ENCODE measurements at regions not wholly inside any gene's neighbourhood (a gene's known extent, or its start where the extent isn't known, plus 50 kb on each side); places are given as distances from the start of the nearest gene placed in this dataset.
"Not testable (repeated sequence)": the region's sequence is repeated elsewhere in the genome, so short reads cannot be mapped to it uniquely, and the experiment has no call there.

DNA sequence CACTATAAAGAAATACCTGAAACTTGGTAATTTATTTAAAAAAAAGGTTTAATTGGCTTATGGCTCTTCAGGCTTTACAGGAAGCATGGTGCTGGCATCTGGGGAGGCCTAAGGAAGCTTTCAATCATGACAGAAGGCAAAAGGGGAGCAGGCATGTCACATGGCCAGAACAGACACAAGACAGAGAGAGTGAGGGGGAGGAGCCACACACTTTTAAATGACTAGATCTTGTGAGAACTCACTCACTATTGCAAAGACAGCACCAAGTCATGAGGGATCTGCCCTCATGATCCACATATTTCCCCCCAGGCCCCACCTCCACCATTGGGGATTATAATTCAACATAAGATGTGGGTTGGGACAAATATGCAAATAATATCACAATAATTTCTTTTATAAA is 355.6 kb downstream of the DAD1 start:
- DNase-seq, result no peak

- no peak for DNase-seq
Measured at GRCh38 chr14:22232933-22233332, 356.1 kb downstream of the DAD1 start.

- no peak for DNase-seq
Measured at GRCh38 chr14:22232486-22232885, 356.5 kb downstream of the DAD1 start.

- no peak for DNase-seq
Measured at GRCh38 chr14:22231018-22231417, 358.0 kb downstream of the DAD1 start.

DNA sequence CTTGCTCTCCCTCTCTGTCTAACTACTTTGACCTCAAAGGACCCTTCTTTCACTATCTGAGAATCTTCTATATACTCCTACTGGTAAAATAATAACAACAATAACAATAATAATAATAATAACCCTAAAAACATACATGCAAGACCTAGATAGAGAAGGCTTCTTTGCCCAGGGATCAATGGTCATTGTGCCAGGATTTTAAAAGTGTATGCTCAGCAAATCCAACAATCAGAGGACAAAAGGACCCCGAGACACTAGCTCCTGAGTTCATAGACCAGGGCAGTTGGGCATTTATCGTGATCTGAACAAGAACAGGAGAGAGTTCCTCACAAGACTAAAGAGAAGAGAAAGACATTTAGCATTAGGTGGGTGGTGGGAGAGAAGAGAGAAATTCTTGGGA is 358.5 kb downstream of the DAD1 start:
- no peak for DNase-seq

DNA sequence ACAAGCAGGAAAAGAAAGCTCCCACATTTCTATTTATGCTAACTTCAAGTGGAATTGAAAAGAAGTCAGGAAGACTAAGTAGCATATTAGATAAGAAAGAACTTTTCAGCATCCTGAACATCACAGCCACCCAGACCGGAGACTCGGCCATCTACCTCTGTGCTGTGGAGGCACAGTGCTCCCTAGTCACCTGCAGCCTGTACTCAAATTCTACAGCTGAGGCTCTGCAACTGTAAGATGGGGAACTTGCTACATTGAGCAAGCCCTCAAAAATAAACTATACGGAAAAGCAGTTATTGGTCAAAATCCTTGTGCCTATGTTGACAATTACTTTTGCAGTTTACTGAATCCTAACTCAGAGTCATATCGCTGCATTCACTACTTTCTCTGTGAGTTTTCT is 361.9 kb downstream of the DAD1 start:
- no peak for DNase-seq

GRCh38 chr14:22226381-22226780 is 362.6 kb downstream of the DAD1 start:
- no peak for DNase-seq

GRCh38 chr14:22225516-22226140 is 363.4 kb downstream of the DAD1 start:
- no peak for DNase-seq

GRCh38 chr14:22221508-22221907 is 367.5 kb downstream of the DAD1 start:
- DNase-seq, result peak; percentile 9

GRCh38 chr14:22220427-22220826 is 368.6 kb downstream of the DAD1 start:
- DNase-seq, result no peak

DNA sequence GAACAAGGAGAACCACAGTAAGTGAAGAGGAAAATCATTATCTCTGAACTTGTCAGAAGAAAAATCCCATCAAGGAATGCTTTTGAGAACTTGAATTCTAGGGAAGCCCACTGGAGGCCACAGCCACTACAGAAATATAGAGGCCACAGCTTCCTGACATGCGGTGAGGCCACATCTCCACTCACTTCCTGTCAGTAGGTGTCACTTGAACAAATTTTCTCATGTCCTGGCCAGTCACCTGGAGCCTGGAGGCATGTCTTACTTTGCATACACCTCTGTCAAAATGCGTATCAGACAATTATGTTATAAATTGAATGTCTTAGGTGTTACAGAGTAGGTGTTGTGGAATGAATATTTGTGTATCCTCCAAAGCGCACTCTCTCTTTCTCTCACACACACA is 370.3 kb downstream of the DAD1 start:
- DNase-seq, result no peak

- no peak for DNase-seq
Measured at GRCh38 chr14:22213120-22213519, 375.9 kb downstream of the DAD1 start.

- DNase-seq, result no peak
Measured at GRCh38 chr14:22210906-22211305, 378.1 kb downstream of the DAD1 start.

DNA sequence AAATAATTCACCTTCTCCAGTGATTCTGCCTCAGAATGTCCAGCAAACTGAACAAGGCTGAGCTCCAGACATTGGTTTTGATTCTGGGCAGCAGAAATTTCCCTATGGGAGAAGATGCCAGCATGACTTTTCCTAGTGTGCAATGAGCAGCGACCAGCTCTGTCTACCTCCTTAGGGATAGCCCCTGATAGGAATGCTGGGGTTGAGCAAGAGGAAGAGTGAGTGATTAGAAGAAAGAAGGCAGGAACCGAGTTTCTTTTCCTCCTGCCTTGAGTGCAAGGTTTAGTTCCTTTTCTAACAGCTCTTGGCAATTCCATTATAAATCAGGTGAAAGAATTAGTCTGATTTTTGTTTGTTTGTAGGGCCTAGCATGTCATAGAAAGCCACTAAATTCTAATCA is 379.0 kb downstream of the DAD1 start:
- DNase-seq, result no peak

DNA sequence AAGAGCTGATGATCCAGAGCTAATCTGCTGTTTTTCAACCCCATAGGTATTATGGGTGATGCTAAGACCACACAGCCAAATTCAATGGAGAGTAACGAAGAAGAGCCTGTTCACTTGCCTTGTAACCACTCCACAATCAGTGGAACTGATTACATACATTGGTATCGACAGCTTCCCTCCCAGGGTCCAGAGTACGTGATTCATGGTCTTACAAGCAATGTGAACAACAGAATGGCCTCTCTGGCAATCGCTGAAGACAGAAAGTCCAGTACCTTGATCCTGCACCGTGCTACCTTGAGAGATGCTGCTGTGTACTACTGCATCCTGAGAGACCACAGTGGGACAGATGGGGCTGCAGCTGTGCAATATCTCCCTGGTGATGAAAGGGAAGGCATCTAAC is 386.0 kb downstream of the DAD1 start:
- no peak for DNase-seq

GRCh38 chr14:22202313-22202712 is 386.7 kb downstream of the DAD1 start:
- no peak for DNase-seq

- DNase-seq, result peak; percentile 62
Measured at GRCh38 chr14:22200977-22201605, 387.9 kb downstream of the DAD1 start.

- not testable (repeated sequence) for DNase-seq
Measured at GRCh38 chr14:22200131-22200530, 388.9 kb downstream of the DAD1 start.

DNA sequence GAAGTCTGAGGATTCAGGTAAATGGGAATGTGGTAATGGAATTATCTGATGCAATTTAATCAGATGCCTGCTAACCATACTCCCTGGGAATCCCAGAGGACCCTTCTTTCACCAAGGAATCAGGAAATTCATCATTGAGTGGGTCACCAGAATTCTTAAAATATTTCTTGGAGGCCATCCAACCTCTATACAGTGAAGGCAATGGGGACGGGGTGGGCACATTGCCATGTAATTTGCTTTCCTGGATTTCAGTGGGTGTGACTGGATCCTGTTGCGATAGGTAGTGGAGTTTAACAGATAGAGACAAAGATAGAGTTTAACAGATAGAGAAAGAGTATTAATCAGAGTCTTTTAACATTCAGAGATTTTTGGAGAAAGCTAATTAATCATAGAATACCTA is 394.4 kb downstream of the DAD1 start:
- DNase-seq, result no peak

DNA sequence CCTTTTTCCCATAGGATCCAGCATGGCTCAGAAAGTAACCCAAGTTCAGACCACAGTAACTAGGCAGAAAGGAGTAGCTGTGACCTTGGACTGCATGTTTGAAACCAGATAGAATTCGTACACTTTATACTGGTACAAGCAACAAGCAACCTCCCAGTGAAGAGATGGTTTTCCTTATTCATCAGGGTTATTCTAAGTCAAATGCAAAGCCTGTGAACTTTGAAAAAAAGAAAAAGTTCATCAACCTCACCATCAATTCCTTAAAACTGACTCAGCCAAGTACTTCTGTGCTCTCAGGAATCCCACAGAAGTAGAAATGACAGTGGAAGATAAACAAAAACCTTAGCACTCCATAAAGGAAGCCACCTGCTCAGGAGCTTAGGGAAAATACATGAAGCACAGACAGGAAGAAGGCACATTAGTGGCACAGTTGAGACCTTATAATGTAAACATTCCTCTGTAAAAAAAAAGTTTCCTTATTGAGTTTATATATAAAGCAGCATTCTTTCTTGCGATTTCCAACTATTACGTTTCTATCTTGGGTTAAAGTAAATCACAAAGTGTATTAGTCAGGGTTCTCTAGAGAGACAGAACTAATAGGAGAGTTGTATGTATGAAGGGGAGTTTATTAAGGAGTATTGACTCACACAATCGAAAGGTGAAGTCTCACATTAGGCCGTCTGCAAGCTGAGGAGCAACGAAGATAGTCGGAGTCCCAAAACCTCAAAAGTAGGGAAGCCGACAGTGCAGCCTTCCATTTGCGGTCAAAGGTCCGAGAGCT is 398.4 kb downstream of the DAD1 start:
- no peak for DNase-seq

DNA sequence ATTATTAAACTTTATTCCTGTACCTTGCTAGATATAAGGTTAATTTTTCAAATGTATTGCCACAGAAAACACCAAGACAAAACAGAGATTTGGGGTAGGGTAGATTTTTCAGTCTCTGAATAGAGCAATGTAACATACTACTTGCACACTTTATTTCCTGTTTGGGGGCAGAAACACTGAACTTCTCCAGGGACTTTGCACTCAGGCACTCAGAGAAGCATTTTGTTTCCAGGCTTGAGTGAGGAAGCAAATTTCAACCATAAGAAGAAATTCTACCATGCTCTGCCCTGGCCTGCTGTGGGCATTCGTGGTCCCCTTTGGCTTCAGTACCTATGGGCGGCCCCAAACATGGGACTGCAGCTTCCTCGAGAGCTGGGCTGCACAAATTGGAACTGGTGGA is 399.1 kb downstream of the DAD1 start:
- no peak for DNase-seq

DNA sequence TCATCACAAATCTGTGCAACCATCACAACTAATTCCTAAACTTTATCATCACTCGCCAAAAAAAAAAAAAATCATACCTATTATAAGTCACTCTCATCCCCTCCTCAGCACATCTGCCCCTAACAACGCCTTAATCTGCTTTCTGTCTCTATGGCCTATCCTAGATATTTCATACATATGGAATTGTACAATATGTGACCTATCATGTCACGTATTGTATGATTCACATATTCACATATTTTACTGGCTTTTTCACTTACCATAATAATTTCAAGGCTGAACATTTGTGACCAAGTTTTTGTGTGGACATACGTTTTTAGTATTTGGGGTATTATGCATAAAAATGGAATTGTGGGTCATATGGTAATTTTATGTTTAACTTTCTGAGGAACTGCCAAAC is 400.7 kb downstream of the DAD1 start:
- DNase-seq, result no peak

DNA sequence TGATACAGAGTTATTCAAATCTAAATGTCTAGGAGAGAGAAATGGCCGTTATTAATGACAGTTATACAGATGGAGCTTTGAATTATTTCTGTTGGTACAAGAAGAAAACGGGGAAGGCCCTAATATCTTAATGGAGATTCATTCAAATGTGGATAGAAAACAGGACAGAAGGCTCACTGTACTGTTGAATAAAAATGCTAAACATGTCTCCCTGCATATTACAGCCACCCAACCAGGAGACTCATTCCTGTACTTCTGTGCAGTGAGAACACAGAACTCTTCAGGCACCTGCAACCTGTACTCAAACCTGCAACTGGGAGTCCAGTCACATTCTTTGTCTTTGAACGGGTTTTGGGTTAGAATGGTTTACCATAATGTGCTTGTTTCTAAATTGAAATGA is 403.2 kb downstream of the DAD1 start:
- DNase-seq, result no peak

- DNase-seq, result no peak
Measured at GRCh38 chr14:22185191-22185590, 403.8 kb downstream of the DAD1 start.

Measured in dermis blood vessel endothelial cell (primary cell).